ENCODE measurements at regions not wholly inside any gene's neighbourhood (a gene's known extent, or its start where the extent isn't known, plus 50 kb on each side); places are given as distances from the start of the nearest gene placed in this dataset.

GRCh38 chr18:35780937-35781336 is 191.5 kb upstream of the RMP24 start:
- WGBS, 2 experiments (ENCODE audit: insufficient coverage in 1 of 2, insufficient read length in 1 of 2) = 89 to 100% methylated on average over 2 to 5 of the region's 5 CpGs

GRCh38 chr18:35782926-35783325 is 189.6 kb upstream of the RMP24 start:
- DNase-seq = no peak
- WGBS, 2 experiments (ENCODE audit: insufficient coverage in 1 of 2, insufficient read length in 1 of 2) = 88 to 93% methylated on average over 3 of the region's 3 CpGs
- Histone ChIP-seq H3K9me3 (ENCODE audit: control insufficient read depth, low read length) (no peaks in the 10 kb centered on the region), H3K4me3 (ENCODE audit: low read length) (no peak overlapping the region), H3K9ac (ENCODE audit: extremely low read depth, low read length, poor library complexity, severe bottlenecking) (no peak overlapping the region), H3K27me3 (ENCODE audit: control insufficient read depth, insufficient read depth, low read length, poor library complexity, severe bottlenecking) (no peaks in the 10 kb centered on the region), H3K4me1 (ENCODE audit: control insufficient read depth, insufficient read depth, low read length) (no peaks in the 10 kb centered on the region), H3K36me3 (ENCODE audit: control insufficient read depth, insufficient read depth, low read length) (no peaks in the 10 kb centered on the region), H3K27ac (ENCODE audit: low read depth, low read length) (no peak overlapping the region)
- H3K27me3 Mint-ChIP-seq (ENCODE audit: insufficient read depth) = no peaks in the 10 kb centered on the region
- H3K9me3 Mint-ChIP-seq = no peaks in the 10 kb centered on the region
- no peaks in the 10 kb centered on the region for H3K36me3 Mint-ChIP-seq (ENCODE audit: low read depth)
- no peak overlapping the region for H3K4me3 Mint-ChIP-seq
- no peak for TF ChIP-seq CTCF (conservative IDR thresholded peaks at IDR 0.05)
- H3K27ac Mint-ChIP-seq = no peak overlapping the region
- peaks cover 5% of the 10 kb centered on the region for H3K4me1 Mint-ChIP-seq

More at GRCh38 chr18:35780937-35781336, 191.5 kb upstream of the RMP24 start:
- Histone ChIP-seq H3K4me3 (ENCODE audit: low read length) (no peak overlapping the region), H3K9me3 (ENCODE audit: control insufficient read depth, low read length) (no peaks in the 10 kb centered on the region), H3K27ac (ENCODE audit: low read depth, low read length) (no peak overlapping the region), H3K9ac (ENCODE audit: extremely low read depth, low read length, poor library complexity, severe bottlenecking) (no peak overlapping the region), H3K4me1 (ENCODE audit: control insufficient read depth, insufficient read depth, low read length) (no peaks in the 10 kb centered on the region), H3K36me3 (ENCODE audit: control insufficient read depth, insufficient read depth, low read length) (no peaks in the 10 kb centered on the region), H3K27me3 (ENCODE audit: control insufficient read depth, insufficient read depth, low read length, poor library complexity, severe bottlenecking) (no peaks in the 10 kb centered on the region)
- H3K4me3 Mint-ChIP-seq = no peak overlapping the region
- no peak for DNase-seq
- H3K36me3 Mint-ChIP-seq (ENCODE audit: low read depth) = no peaks in the 10 kb centered on the region
- H3K9me3 Mint-ChIP-seq = no peaks in the 10 kb centered on the region
- no peak for TF ChIP-seq CTCF (conservative IDR thresholded peaks at IDR 0.05)
- H3K4me1 Mint-ChIP-seq = peaks cover 1% of the 10 kb centered on the region
- no peaks in the 10 kb centered on the region for H3K27me3 Mint-ChIP-seq (ENCODE audit: insufficient read depth)
- H3K27ac Mint-ChIP-seq = no peak overlapping the region

GRCh38 chr18:35786365-35787042 is 186.0 kb upstream of the RMP24 start:
- H3K9me3 Mint-ChIP-seq = peaks cover 8% of the 10 kb centered on the region
- TF ChIP-seq CTCF (conservative IDR thresholded peaks at IDR 0.05) = no peak
- H3K36me3 Mint-ChIP-seq (ENCODE audit: low read depth) = no peaks in the 10 kb centered on the region
- H3K27me3 Mint-ChIP-seq (ENCODE audit: insufficient read depth) = no peaks in the 10 kb centered on the region
- Histone ChIP-seq H3K27me3 (ENCODE audit: control insufficient read depth, insufficient read depth, low read length, poor library complexity, severe bottlenecking) (no peaks in the 10 kb centered on the region), H3K9ac (ENCODE audit: extremely low read depth, low read length, poor library complexity, severe bottlenecking) (no peak overlapping the region), H3K4me3 (ENCODE audit: low read length) (no peak overlapping the region), H3K4me1 (ENCODE audit: control insufficient read depth, insufficient read depth, low read length) (no peaks in the 10 kb centered on the region), H3K27ac (ENCODE audit: low read depth, low read length) (no peak overlapping the region), H3K9me3 (ENCODE audit: control insufficient read depth, low read length) (no peaks in the 10 kb centered on the region), H3K36me3 (ENCODE audit: control insufficient read depth, insufficient read depth, low read length) (no peaks in the 10 kb centered on the region)
- H3K4me3 Mint-ChIP-seq = no peak overlapping the region
- WGBS, 2 experiments (ENCODE audit: insufficient coverage in 1 of 2, insufficient read length in 1 of 2) = 96% methylated on average over 3 of the region's 3 CpGs; no CpG with 5 or more reads in 1 of the 2 experiments
- peaks cover 4% of the 10 kb centered on the region for H3K4me1 Mint-ChIP-seq
- DNase-seq = no peak
- no peak overlapping the region for H3K27ac Mint-ChIP-seq

All from endodermal cell (in vitro differentiated cells).